Esophagus muscularis mucosa (tissue), 2 donors: ENCODE measurements at regions not wholly inside any gene's neighbourhood (a gene's known extent, or its start where the extent isn't known, plus 50 kb on each side); places are given as distances from the start of the nearest gene placed in this dataset.

Experiments
- EP300 ChIP-seq: sonication (generic); formaldehyde crosslinking; IDR thresholded peaks from one replicate; pipeline ENCODE4 v1.6.1; 2017; ENCODE audit warnings: antibody characterized with exemption
- POLR2A ChIP-seq: fragments of 450-650 bp; IDR thresholded peaks from one replicate; pipeline ENCODE4 v1.6.1; 2017; ENCODE audit warnings: antibody characterized with exemption, moderate library complexity, mild to moderate bottlenecking, low read depth

GRCh38 chr1:234750922-234751627 lies 141.1 kb upstream of the IRF2BP2 start:
- no peak for TF ChIP-seq EP300
- no peak for TF ChIP-seq POLR2A
